Type B pancreatic cell (in vitro differentiated cells): ENCODE measurements at regions not wholly inside any gene's neighbourhood (a gene's known extent, or its start where the extent isn't known, plus 50 kb on each side); places are given as distances from the start of the nearest gene placed in this dataset.

Experiments
- DNase-seq: peaks from one replicate; pipeline ENCODE4 v3.0.0; 2021; ENCODE audit warnings: mixed read lengths; ENCODE audit not compliant: unreplicated experiment; ENCODE audit errors: extremely low spot score
- H3K27ac Mint-ChIP-seq: 2 replicates; pipeline ENCODE4 v1.8.0; 2021; ENCODE audit warnings: mild to moderate bottlenecking, mixed read lengths
- H3K27me3 Mint-ChIP-seq: 2 replicates; pipeline ENCODE4 v1.8.0; 2021; ENCODE audit warnings: mixed read lengths
- H3K36me3 Mint-ChIP-seq: 2 replicates; pipeline ENCODE4 v1.8.0; 2021; ENCODE audit warnings: mixed read lengths
- H3K4me1 Mint-ChIP-seq: one replicate; pipeline ENCODE4 v1.8.0; 2021; ENCODE audit warnings: mixed read lengths; ENCODE audit not compliant: unreplicated experiment
- H3K4me3 Mint-ChIP-seq: 2 replicates; pipeline ENCODE4 v1.8.0; 2021; ENCODE audit warnings: mild to moderate bottlenecking, mixed read lengths
- H3K9me3 Mint-ChIP-seq: 2 replicates; pipeline ENCODE4 v1.8.0; 2021; ENCODE audit warnings: mixed read lengths
- CTCF ChIP-seq: fragments of 200-600 bp; sonication (generic); conservative IDR thresholded peaks from 2 replicates; pipeline ENCODE4 v1.5.0; 2021; ENCODE audit warnings: antibody characterized with exemption, mild to moderate bottlenecking

- no peaks in the 10 kb centered on the region for H3K27me3 Mint-ChIP-seq
- H3K4me1 Mint-ChIP-seq = peaks cover 42% of the 10 kb centered on the region
- H3K9me3 Mint-ChIP-seq = peaks cover 3% of the 10 kb centered on the region
- H3K4me3 Mint-ChIP-seq = no peak overlapping the region
- TF ChIP-seq CTCF = no peak
- peak overlapping the region; percentile 87 for H3K27ac Mint-ChIP-seq
- peaks cover 3% of the 10 kb centered on the region for H3K36me3 Mint-ChIP-seq
- DNase-seq = no peak
These were observed 98.0 kb upstream of the CITED2 start for GRCh38 chr6:139472351-139473015.

GRCh38 chr6:139470997-139471396, 96.5 kb upstream of the CITED2 start:
- no peak overlapping the region for H3K27ac Mint-ChIP-seq
- TF ChIP-seq CTCF = no peak
- peaks cover 3% of the 10 kb centered on the region for H3K36me3 Mint-ChIP-seq
- no peaks in the 10 kb centered on the region for H3K27me3 Mint-ChIP-seq
- H3K4me3 Mint-ChIP-seq = no peak overlapping the region
- H3K4me1 Mint-ChIP-seq = peaks cover 42% of the 10 kb centered on the region
- no peak for DNase-seq
- H3K9me3 Mint-ChIP-seq = peaks cover 3% of the 10 kb centered on the region

- Mint-ChIP-seq H3K27ac (peak overlapping the region; percentile 53), H3K4me1 (peaks cover 16% of the 10 kb centered on the region)
These were observed 93.9 kb upstream of the CITED2 start for GRCh38 chr6:139468178-139468819.

GRCh38 chr6:139457476-139457875, 83.0 kb upstream of the CITED2 start:
- no peaks in the 10 kb centered on the region for H3K9me3 Mint-ChIP-seq
- no peak for TF ChIP-seq CTCF
- no peak overlapping the region for H3K4me3 Mint-ChIP-seq
- no peaks in the 10 kb centered on the region for H3K27me3 Mint-ChIP-seq
- no peak for DNase-seq
- H3K4me1 Mint-ChIP-seq = no peaks in the 10 kb centered on the region
- no peak overlapping the region for H3K27ac Mint-ChIP-seq
- H3K36me3 Mint-ChIP-seq = no peaks in the 10 kb centered on the region

More at GRCh38 chr6:139468178-139468819, 93.9 kb upstream of the CITED2 start:
- Mint-ChIP-seq H3K36me3 (peaks cover 3% of the 10 kb centered on the region), H3K4me3 (peak overlapping the region; percentile 52), H3K27me3 (no peaks in the 10 kb centered on the region), H3K9me3 (peaks cover 3% of the 10 kb centered on the region)
- no peak for DNase-seq
- no peak for TF ChIP-seq CTCF

GRCh38 chr6:139452148-139452876, 77.9 kb upstream of the CITED2 start:
- TF ChIP-seq CTCF = no peak
- no peak for DNase-seq
- H3K9me3 Mint-ChIP-seq = no peaks in the 10 kb centered on the region
- H3K27me3 Mint-ChIP-seq = no peaks in the 10 kb centered on the region
- no peak overlapping the region for H3K27ac Mint-ChIP-seq
- H3K4me3 Mint-ChIP-seq = no peak overlapping the region
- peaks cover 11% of the 10 kb centered on the region for H3K4me1 Mint-ChIP-seq
- no peaks in the 10 kb centered on the region for H3K36me3 Mint-ChIP-seq
